IPS DF 6.9 (cell line): ENCODE measurements at regions not wholly inside any gene's neighbourhood (a gene's known extent, or its start where the extent isn't known, plus 50 kb on each side); places are given as distances from the start of the nearest gene placed in this dataset.
"Not testable (repeated sequence)": the region's sequence is repeated elsewhere in the genome, so short reads cannot be mapped to it uniquely, and the experiment has no call there.

Source experiments
- DNase-seq: peaks from one replicate; pipeline ENCODE4 v3.0.0-alpha.2; 2013; ENCODE audit warnings: low read depth, low spot score
- H3K27ac ChIP-seq: one replicate; pipeline ENCODE4 v1.5.1; 2013; ENCODE audit warnings: low read length, control low read depth
- H3K27me3 ChIP-seq: 2 replicates; pipeline ENCODE4 v1.6.1; 2013; ENCODE audit warnings: mild to moderate bottlenecking, low read length; ENCODE audit not compliant: control insufficient read depth, insufficient read depth
- H3K36me3 ChIP-seq: 2 replicates; pipeline ENCODE4 v1.6.1; 2013; ENCODE audit warnings: low read length; ENCODE audit not compliant: control insufficient read depth, insufficient read depth
- H3K4me1 ChIP-seq: 2 replicates; pipeline ENCODE4 v1.6.1; 2013; ENCODE audit warnings: low read length; ENCODE audit not compliant: control insufficient read depth, insufficient read depth
- H3K4me3 ChIP-seq: 2 replicates; pipeline ENCODE4 v1.5.1; 2013; ENCODE audit warnings: mild to moderate bottlenecking, low read length
- H3K9me3 ChIP-seq: 2 replicates; pipeline ENCODE4 v1.6.1; 2013; ENCODE audit warnings: low read length, inconsistent platforms; ENCODE audit not compliant: control insufficient read depth, insufficient read depth
- WGBS: extraction: QIAGEN DNeasy Blood & Tissue Kit; methylation state at CpG from one replicate; pipeline ENCODE4 v1.1.7; 2013; ENCODE audit warnings: mixed read lengths, missing lambda C conversion rate; ENCODE audit not compliant: insufficient read length, insufficient coverage; 5-methylcytosine and 5-hydroxymethylcytosine counted together

GRCh38 chr7:113752289-113752688 is 166.5 kb downstream of the PPP1R3A start:
- WGBS = no CpG with 5 or more reads among the region's 2 CpGs
- no peak overlapping the region for H3K4me3 ChIP-seq
- H3K27ac ChIP-seq = no peak overlapping the region
- H3K36me3 ChIP-seq = no peaks in the 10 kb centered on the region
- H3K4me1 ChIP-seq = no peaks in the 10 kb centered on the region
- no peak for DNase-seq
- no peaks in the 10 kb centered on the region for H3K9me3 ChIP-seq
- H3K27me3 ChIP-seq = no peaks in the 10 kb centered on the region

- no CpG with 5 or more reads among the region's 1 CpG for WGBS
- no peak overlapping the region for H3K4me3 ChIP-seq
- no peaks in the 10 kb centered on the region for H3K9me3 ChIP-seq
- DNase-seq = no peak
- no peaks in the 10 kb centered on the region for H3K36me3 ChIP-seq
- no peaks in the 10 kb centered on the region for H3K4me1 ChIP-seq
- H3K27ac ChIP-seq = no peak overlapping the region
- H3K27me3 ChIP-seq = no peaks in the 10 kb centered on the region
Measured at GRCh38 chr7:113751547-113751946, 167.3 kb downstream of the PPP1R3A start.

GRCh38 chr7:113748385-113748784 is 170.4 kb downstream of the PPP1R3A start:
- not testable (repeated sequence) for H3K9me3 ChIP-seq, H3K4me3 ChIP-seq, H3K4me1 ChIP-seq, DNase-seq, H3K27me3 ChIP-seq, H3K27ac ChIP-seq, H3K36me3 ChIP-seq
- no CpG with 5 or more reads among the region's 5 CpGs for WGBS

- not testable (repeated sequence) for H3K4me3 ChIP-seq
- WGBS = no CpG with 5 or more reads among the region's 34 CpGs
Measured at GRCh38 chr7:113742946-113743431, 175.8 kb downstream of the PPP1R3A start.

GRCh38 chr7:113742377-113742776 is 176.4 kb downstream of the PPP1R3A start:
- no peak for DNase-seq
- H3K27me3 ChIP-seq = no peaks in the 10 kb centered on the region
- H3K9me3 ChIP-seq = no peaks in the 10 kb centered on the region
- no peak overlapping the region for H3K4me3 ChIP-seq
- H3K36me3 ChIP-seq = no peaks in the 10 kb centered on the region
- whole genome bisulfite sequencing = no CpG with 5 or more reads among the region's 2 CpGs
- H3K27ac ChIP-seq = no peak overlapping the region
- no peaks in the 10 kb centered on the region for H3K4me1 ChIP-seq

More at GRCh38 chr7:113742946-113743431, 175.8 kb downstream of the PPP1R3A start:
- H3K9me3 ChIP-seq, H3K4me1 ChIP-seq, H3K36me3 ChIP-seq, H3K27me3 ChIP-seq, H3K27ac ChIP-seq, DNase-seq: not testable (repeated sequence)

- WGBS = no CpG with 5 or more reads among the region's 3 CpGs
- no peaks in the 10 kb centered on the region for H3K9me3 ChIP-seq
- H3K4me1 ChIP-seq = no peaks in the 10 kb centered on the region
- no peaks in the 10 kb centered on the region for H3K27me3 ChIP-seq
- H3K27ac ChIP-seq = no peak overlapping the region
- H3K4me3 ChIP-seq = no peak overlapping the region
- no peak for DNase-seq
- no peaks in the 10 kb centered on the region for H3K36me3 ChIP-seq
Measured at GRCh38 chr7:113731571-113731970, 187.2 kb downstream of the PPP1R3A start.

- Histone ChIP-seq H3K27me3 (no peaks in the 10 kb centered on the region), H3K9me3 (no peaks in the 10 kb centered on the region), H3K4me3 (no peak overlapping the region), H3K4me1 (no peaks in the 10 kb centered on the region), H3K27ac (no peak overlapping the region), H3K36me3 (no peaks in the 10 kb centered on the region)
- DNase-seq = no peak
- no CpG with 5 or more reads among the region's 1 CpG for WGBS
Measured at GRCh38 chr7:113730309-113730955, 188.4 kb downstream of the PPP1R3A start.

GRCh38 chr7:113727486-113727885 is 191.3 kb downstream of the PPP1R3A start:
- Histone ChIP-seq H3K4me1 (no peaks in the 10 kb centered on the region), H3K27ac (no peak overlapping the region), H3K9me3 (no peaks in the 10 kb centered on the region), H3K4me3 (no peak overlapping the region), H3K36me3 (no peaks in the 10 kb centered on the region), H3K27me3 (no peaks in the 10 kb centered on the region)
- DNase-seq = no peak
- WGBS = no CpG with 5 or more reads among the region's 3 CpGs

- no CpG with 5 or more reads among the region's 2 CpGs for WGBS
Measured at GRCh38 chr7:113722006-113722405, 196.8 kb downstream of the PPP1R3A start.

GRCh38 chr7:113717739-113718138 is 201.1 kb downstream of the PPP1R3A start:
- no peak overlapping the region for H3K4me3 ChIP-seq
- WGBS = no CpG with 5 or more reads among the region's 1 CpG

More at GRCh38 chr7:113722006-113722405, 196.8 kb downstream of the PPP1R3A start:
- no peak overlapping the region for H3K4me3 ChIP-seq
- no peak overlapping the region for H3K27ac ChIP-seq
- no peaks in the 10 kb centered on the region for H3K36me3 ChIP-seq
- no peak for DNase-seq
- H3K9me3 ChIP-seq = no peaks in the 10 kb centered on the region
- no peaks in the 10 kb centered on the region for H3K4me1 ChIP-seq
- H3K27me3 ChIP-seq = no peaks in the 10 kb centered on the region

More at GRCh38 chr7:113717739-113718138, 201.1 kb downstream of the PPP1R3A start:
- no peaks in the 10 kb centered on the region for H3K27me3 ChIP-seq
- H3K4me1 ChIP-seq = no peaks in the 10 kb centered on the region
- no peaks in the 10 kb centered on the region for H3K9me3 ChIP-seq
- no peaks in the 10 kb centered on the region for H3K36me3 ChIP-seq
- no peak for DNase-seq
- no peak overlapping the region for H3K27ac ChIP-seq
